Calu3 (cell line): ENCODE measurements at regions not wholly inside any gene's neighbourhood (a gene's known extent, or its start where the extent isn't known, plus 50 kb on each side); places are given as distances from the start of the nearest gene placed in this dataset.
"Not testable (repeated sequence)": the region's sequence is repeated elsewhere in the genome, so short reads cannot be mapped to it uniquely, and the experiment has no call there.

Source experiments
- BruUV-seq: library from RNA; stranded (reverse); fragments of 400-500 nt; replicated peaks from 2 replicates; lab custom pipeline; 2021; lab: Mats Ljungman, UMichigan
- CTCF ChIA-PET: fragments of 300-600 bp; sonication (Branson Sonifier 250); formaldehyde crosslinking; loops from one replicate; lab custom pipeline; 2022; ENCODE audit warnings: antibody characterized with exemption; lab: Charles Lee
- DNase-seq: peaks from one replicate; pipeline ENCODE4 v3.0.0; 2022
- H3K27ac Mint-ChIP-seq: one replicate; pipeline ENCODE4 v1.8.0; 2022; ENCODE audit warnings: mixed read lengths; ENCODE audit not compliant: unreplicated experiment
- H3K27me3 Mint-ChIP-seq: one replicate; pipeline ENCODE4 v1.8.0; 2022; ENCODE audit warnings: mixed read lengths; ENCODE audit not compliant: unreplicated experiment
- H3K36me3 Mint-ChIP-seq: one replicate; pipeline ENCODE4 v1.8.0; 2022; ENCODE audit warnings: mild to moderate bottlenecking, moderate library complexity, mixed read lengths; ENCODE audit not compliant: insufficient read depth, unreplicated experiment
- H3K4me1 Mint-ChIP-seq: one replicate; pipeline ENCODE4 v1.8.0; 2022; ENCODE audit warnings: mild to moderate bottlenecking, low read depth, mixed read lengths; ENCODE audit not compliant: unreplicated experiment
- H3K4me3 Mint-ChIP-seq: one replicate; pipeline ENCODE4 v1.8.0; 2022; ENCODE audit warnings: mild to moderate bottlenecking, low read depth, moderate library complexity, mixed read lengths; ENCODE audit not compliant: unreplicated experiment
- H3K9me3 Mint-ChIP-seq: one replicate; pipeline ENCODE4 v1.8.0; 2022; ENCODE audit warnings: low read depth, mixed read lengths; ENCODE audit not compliant: unreplicated experiment
- intact Hi-C: fragments of 100-400 bp; cut with micrococcal nuclease; formaldehyde crosslinking; loops from one replicate; pipeline ENCODE4 v1.10.0; 2022; ENCODE audit not compliant: unreplicated experiment
- TF ChIP-seq, protein P1 (sequence below): fragments of 200-600 bp; IDR thresholded peaks from one replicate; pipeline ENCODE4 v1.8.0; 2022; ENCODE audit warnings: antibody characterized with exemption; ENCODE audit not compliant: unreplicated experiment

DNA sequence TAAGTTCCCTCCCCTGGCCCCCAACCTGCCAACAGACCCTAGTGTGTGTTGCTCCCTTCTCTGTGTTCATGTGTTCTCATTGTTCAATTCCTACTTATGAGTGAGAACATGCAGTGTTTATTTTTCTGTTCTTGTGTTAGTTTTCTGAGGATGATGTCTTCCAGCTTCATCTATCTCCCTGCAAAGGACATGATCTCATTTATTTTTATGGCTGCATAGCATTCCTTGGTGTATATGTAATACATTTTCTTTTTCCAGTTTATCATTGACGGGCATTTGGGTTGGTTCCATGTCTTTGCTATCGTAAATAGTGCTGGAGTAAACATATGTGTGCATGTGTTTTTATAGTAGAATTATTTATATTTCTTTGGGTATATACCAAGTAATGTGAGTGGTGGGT lies 602.2 kb downstream of the DSC3 start:
- Mint-ChIP-seq H3K9me3 (no peaks in the 10 kb centered on the region), H3K4me1 (no peaks in the 10 kb centered on the region), H3K27me3 (no peaks in the 10 kb centered on the region), H3K4me3 (no peak overlapping the region), H3K36me3 (no peaks in the 10 kb centered on the region), H3K27ac (no peak overlapping the region)
- intact Hi-C loops: no loop called here
- no peak for DNase-seq
- BruUV-seq: no TSS peak
- CTCF ChIA-PET: no interaction called here
- TF ChIP-seq, protein P1, sequence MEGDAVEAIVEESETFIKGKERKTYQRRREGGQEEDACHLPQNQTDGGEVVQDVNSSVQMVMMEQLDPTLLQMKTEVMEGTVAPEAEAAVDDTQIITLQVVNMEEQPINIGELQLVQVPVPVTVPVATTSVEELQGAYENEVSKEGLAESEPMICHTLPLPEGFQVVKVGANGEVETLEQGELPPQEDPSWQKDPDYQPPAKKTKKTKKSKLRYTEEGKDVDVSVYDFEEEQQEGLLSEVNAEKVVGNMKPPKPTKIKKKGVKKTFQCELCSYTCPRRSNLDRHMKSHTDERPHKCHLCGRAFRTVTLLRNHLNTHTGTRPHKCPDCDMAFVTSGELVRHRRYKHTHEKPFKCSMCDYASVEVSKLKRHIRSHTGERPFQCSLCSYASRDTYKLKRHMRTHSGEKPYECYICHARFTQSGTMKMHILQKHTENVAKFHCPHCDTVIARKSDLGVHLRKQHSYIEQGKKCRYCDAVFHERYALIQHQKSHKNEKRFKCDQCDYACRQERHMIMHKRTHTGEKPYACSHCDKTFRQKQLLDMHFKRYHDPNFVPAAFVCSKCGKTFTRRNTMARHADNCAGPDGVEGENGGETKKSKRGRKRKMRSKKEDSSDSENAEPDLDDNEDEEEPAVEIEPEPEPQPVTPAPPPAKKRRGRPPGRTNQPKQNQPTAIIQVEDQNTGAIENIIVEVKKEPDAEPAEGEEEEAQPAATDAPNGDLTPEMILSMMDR: no peak

DNA sequence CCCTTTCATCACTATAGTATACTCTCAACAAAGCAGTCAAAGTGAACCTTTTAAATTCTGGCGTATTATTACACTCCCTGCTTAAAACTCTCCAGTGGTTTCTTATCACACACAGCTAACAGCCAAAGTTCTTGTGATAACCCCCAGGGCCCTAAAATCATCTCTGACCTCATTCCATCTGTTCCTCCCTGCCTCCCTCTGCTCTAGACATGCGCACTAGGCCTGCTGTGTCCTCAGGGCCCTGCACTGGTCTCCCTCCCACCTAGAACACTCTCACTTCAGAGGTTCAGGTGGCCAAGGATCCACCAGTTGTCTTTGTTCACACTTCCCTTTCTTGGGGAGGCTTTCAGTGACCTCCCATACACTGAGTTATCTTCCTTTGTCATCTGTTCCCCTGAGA lies 603.4 kb downstream of the DSC3 start:
- no peak for DNase-seq
- Mint-ChIP-seq H3K4me3 (no peak overlapping the region), H3K4me1 (no peaks in the 10 kb centered on the region), H3K27ac (no peak overlapping the region), H3K9me3 (no peaks in the 10 kb centered on the region), H3K27me3 (no peaks in the 10 kb centered on the region), H3K36me3 (no peaks in the 10 kb centered on the region)
- intact Hi-C loops: no loop called here
- BruUV-seq: no TSS peak
- CTCF ChIA-PET: interaction anchor here (0.6 kb wide), 2 partner anchors 17 to 1850 kb away, joined by 3 to 4 read pairs; no protein-coding TSS in a partner anchor
- TF ChIP-seq, protein P1: no peak

DNA sequence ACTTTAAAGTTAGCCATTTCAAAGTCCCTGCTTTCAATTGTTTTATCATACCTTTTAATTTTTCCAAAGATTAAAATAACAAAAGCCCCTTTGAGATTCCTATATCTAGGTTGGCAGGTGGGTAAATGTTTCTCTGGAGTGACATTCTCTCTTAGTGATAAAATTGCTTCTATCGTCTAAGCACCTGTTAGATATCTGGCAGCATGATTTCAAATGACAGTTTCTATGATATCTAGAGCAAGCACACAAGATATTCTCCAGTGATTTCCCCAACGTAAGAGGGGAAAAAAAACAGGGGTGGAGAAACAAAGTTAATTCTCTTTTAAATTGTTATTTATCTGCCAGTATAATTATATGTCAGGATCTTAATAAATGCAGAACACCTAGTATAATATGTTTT lies 610.2 kb downstream of the DSC3 start:
- no peaks in the 10 kb centered on the region for H3K9me3 Mint-ChIP-seq
- no peaks in the 10 kb centered on the region for H3K27me3 Mint-ChIP-seq
- DNase-seq: no peak
- BruUV-seq: no TSS peak
- no peak overlapping the region for H3K4me3 Mint-ChIP-seq
- CTCF ChIA-PET: no interaction called here
- H3K27ac Mint-ChIP-seq: no peak overlapping the region
- intact Hi-C loops: no loop called here
- no peaks in the 10 kb centered on the region for H3K4me1 Mint-ChIP-seq
- TF ChIP-seq, protein P1: no peak
- no peaks in the 10 kb centered on the region for H3K36me3 Mint-ChIP-seq

DNA sequence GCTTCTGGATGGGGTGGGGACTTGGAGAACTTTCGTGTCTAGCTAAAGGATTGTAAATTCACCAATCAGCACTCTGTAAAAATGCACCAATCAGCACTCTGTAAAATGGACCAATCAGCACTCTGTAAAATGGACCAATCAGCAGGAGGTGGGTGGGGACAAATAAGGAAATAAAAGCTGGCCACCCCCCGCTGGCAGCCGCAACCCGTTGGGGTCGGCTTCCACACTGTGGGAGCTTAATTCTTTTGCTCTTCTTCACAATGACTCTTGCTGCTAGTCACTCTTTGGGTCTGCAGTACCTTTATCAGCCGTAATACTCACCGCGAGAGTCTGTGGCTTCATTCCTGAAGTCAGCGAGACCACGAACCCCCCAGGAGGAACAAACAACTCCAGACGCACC lies 623.1 kb downstream of the DSC3 start:
- DNase-seq, H3K9me3 Mint-ChIP-seq, intact Hi-C loops, BruUV-seq, CTCF ChIA-PET, H3K36me3 Mint-ChIP-seq, H3K4me3 Mint-ChIP-seq, H3K27me3 Mint-ChIP-seq, H3K4me1 Mint-ChIP-seq, H3K27ac Mint-ChIP-seq: not testable (repeated sequence)

DNA sequence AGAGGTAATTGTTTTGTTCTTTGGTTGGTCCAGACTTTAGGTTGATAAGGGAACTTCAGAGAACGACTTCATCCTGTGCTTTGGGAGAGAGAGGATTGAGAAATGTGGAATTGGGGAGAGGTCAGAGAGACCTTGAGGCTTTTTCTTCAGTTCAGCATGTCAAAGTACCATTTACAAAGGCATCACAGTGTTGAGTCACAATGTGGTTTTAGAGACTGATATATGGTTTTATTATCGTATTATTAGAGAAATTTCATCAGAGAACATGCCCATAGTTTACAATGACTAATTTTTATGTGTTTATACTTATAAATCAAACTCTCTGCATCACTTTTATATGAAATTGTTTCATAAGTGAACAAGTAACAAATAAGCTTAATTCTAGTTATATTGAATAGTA lies 626.6 kb downstream of the DSC3 start:
- CTCF ChIA-PET: no interaction called here
- H3K9me3 Mint-ChIP-seq: peaks cover 3% of the 10 kb centered on the region
- no peak for DNase-seq
- no peak overlapping the region for H3K4me3 Mint-ChIP-seq
- TF ChIP-seq, protein P1: no peak
- no peaks in the 10 kb centered on the region for H3K27me3 Mint-ChIP-seq
- H3K36me3 Mint-ChIP-seq: no peaks in the 10 kb centered on the region
- H3K4me1 Mint-ChIP-seq: no peaks in the 10 kb centered on the region
- H3K27ac Mint-ChIP-seq: no peak overlapping the region
- intact Hi-C loops: loop anchor here (1.0 kb wide), 1 partner anchor 11 kb away; no protein-coding TSS in a partner anchor
- BruUV-seq: no TSS peak
